ENCODE measurements at regions not wholly inside any gene's neighbourhood (a gene's known extent, or its start where the extent isn't known, plus 50 kb on each side); places are given as distances from the start of the nearest gene placed in this dataset.

DNA sequence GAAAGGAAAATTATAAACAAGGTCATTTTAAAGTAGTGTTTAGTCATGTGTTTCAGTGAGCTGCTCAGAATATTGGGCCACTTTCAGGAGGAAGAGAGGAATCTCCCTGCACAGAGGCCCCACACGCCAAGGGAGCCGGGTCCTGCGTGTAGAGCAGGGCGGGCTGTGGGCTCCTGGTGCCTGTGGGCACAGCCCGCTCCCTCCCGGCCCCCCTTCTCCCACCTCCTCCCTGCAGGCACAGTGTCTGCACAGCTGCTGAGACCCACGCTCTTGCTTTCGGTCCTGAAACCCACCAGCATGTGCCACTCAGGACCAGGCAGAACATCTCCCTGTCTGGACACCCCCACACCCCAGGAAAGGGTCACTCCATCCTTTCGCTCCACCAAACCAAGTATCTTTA, 167.6 kb upstream of the SALL3 start:
- intact Hi-C loops (cut with micrococcal nuclease; ENCODE audit: unreplicated experiment) = no loop called here
- DNase-seq (ENCODE audit: low spot score) = no peak
- no peaks in the 10 kb centered on the region for H3K36me3 ChIP-seq (ENCODE audit: insufficient read depth, low read length)
- H3K79me2 ChIP-seq (ENCODE audit: insufficient read depth, low read depth, low read length) = no peaks in the 10 kb centered on the region
- CTCF ChIA-PET (ENCODE audit: unreplicated experiment) = no interaction called here
- H2AFZ ChIP-seq (ENCODE audit: low read length) = no peak overlapping the region
- H3K4me1 ChIP-seq (ENCODE audit: insufficient read depth, low read length, poor library complexity, severe bottlenecking) = no peaks in the 10 kb centered on the region
- H3K9me3 ChIP-seq (ENCODE audit: low read length) = no peaks in the 10 kb centered on the region
- H4K20me1 ChIP-seq (ENCODE audit: insufficient read depth, low read length) = no peaks in the 10 kb centered on the region
- H3K27ac ChIP-seq (ENCODE audit: low read depth, low read length, poor library complexity, severe bottlenecking) = no peak overlapping the region
- TF ChIP-seq, protein P1, sequence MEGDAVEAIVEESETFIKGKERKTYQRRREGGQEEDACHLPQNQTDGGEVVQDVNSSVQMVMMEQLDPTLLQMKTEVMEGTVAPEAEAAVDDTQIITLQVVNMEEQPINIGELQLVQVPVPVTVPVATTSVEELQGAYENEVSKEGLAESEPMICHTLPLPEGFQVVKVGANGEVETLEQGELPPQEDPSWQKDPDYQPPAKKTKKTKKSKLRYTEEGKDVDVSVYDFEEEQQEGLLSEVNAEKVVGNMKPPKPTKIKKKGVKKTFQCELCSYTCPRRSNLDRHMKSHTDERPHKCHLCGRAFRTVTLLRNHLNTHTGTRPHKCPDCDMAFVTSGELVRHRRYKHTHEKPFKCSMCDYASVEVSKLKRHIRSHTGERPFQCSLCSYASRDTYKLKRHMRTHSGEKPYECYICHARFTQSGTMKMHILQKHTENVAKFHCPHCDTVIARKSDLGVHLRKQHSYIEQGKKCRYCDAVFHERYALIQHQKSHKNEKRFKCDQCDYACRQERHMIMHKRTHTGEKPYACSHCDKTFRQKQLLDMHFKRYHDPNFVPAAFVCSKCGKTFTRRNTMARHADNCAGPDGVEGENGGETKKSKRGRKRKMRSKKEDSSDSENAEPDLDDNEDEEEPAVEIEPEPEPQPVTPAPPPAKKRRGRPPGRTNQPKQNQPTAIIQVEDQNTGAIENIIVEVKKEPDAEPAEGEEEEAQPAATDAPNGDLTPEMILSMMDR (conservative IDR thresholded peaks at IDR 0.05; ENCODE audit: low read length) = no peak
- TF ChIP-seq EZH2phosphoT487 (IDR thresholded peaks at IDR 0.05; ENCODE audit: borderline replicate concordance, low read depth, low read length) = no peak
- no TSS peak for BruUV-seq (replicated peaks)
- no peak overlapping the region for H3K4me3 ChIP-seq (ENCODE audit: low read depth, low read length, poor library complexity, severe bottlenecking)
- no peak overlapping the region for H3K4me2 ChIP-seq (ENCODE audit: low read length)
- H3K9me2 ChIP-seq (ENCODE audit: insufficient read depth, low read length) = no peaks in the 10 kb centered on the region
- POLR2A ChIA-PET = no interaction called here

DNA sequence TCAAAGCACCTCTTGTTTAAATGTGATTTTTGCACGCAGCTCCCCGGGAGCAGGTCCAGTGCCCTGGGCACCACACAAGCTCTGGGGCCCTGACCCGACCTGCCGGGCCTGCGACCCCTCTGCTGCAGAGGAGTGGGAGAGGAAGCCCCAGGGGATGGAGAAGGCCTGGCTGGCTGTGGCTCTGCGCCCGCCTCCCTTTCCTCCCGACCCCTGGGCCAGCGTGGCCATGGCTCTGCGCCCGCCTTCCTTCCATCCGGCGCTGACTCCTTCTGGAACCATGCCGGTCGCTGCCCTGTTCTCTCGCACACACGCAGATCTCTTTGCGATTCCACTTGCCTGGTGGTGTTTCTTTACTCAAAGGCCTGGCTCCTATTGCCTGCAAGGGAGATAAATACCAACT, 166.5 kb upstream of the SALL3 start:
- Histone ChIP-seq H3K4me3 (ENCODE audit: low read depth, low read length, poor library complexity, severe bottlenecking) (no peak overlapping the region), H3K9me3 (ENCODE audit: low read length) (no peaks in the 10 kb centered on the region), H3K4me1 (ENCODE audit: insufficient read depth, low read length, poor library complexity, severe bottlenecking) (no peaks in the 10 kb centered on the region), H3K79me2 (ENCODE audit: insufficient read depth, low read depth, low read length) (no peaks in the 10 kb centered on the region), H2AFZ (ENCODE audit: low read length) (no peak overlapping the region), H3K36me3 (ENCODE audit: insufficient read depth, low read length) (no peaks in the 10 kb centered on the region), H3K9me2 (ENCODE audit: insufficient read depth, low read length) (no peaks in the 10 kb centered on the region), H3K27ac (ENCODE audit: low read depth, low read length, poor library complexity, severe bottlenecking) (no peak overlapping the region), H3K4me2 (ENCODE audit: low read length) (no peak overlapping the region), H4K20me1 (ENCODE audit: insufficient read depth, low read length) (no peaks in the 10 kb centered on the region)
- TF ChIP-seq, protein P1 (conservative IDR thresholded peaks at IDR 0.05; ENCODE audit: low read length) = no peak
- no peak for TF ChIP-seq EZH2phosphoT487 (IDR thresholded peaks at IDR 0.05; ENCODE audit: borderline replicate concordance, low read depth, low read length)
- no TSS peak for BruUV-seq (replicated peaks)
- DNase-seq (ENCODE audit: low spot score) = no peak
- intact Hi-C loops (cut with micrococcal nuclease; ENCODE audit: unreplicated experiment) = no loop called here
- ChIA-PET POLR2A (no interaction called here), CTCF (ENCODE audit: unreplicated experiment) (no interaction called here)

DNA sequence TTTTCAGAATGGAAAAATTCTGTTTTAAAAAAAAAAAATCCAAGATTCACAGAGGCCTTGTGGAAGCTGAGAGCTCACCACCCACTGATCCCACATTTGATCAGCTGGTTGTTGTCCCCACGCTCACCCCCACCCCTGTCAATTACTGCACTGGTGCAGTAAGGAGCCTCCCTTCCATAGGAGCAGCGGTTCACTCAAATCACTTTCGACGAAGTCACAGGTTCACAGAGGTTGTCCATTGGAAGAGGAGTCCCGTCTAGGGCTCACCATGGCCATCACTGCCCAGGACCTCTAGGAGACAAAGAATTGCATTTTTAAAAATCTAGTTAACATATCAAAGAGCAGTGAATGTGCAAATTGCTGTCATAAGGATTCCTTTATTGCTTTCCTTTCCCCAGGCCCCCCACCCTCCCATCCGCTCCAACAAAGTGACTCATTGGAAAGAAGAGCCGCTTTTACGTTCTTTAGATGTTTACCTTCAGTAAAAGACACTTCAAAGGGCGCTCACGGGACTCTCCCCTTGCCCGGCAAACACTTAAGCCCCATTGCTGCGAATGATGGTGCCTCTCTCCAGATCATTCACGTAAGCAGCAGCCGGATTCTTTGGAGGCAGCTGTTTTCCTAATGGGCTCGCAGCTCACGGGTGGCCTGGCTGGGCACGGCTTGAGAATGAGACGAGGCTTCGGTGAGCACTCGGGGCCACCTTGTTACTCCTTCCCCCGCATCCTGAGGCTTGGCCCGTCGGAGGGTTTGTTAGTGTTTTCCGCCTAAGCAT, 165.5 kb upstream of the SALL3 start:
- ChIA-PET CTCF (ENCODE audit: unreplicated experiment) (no interaction called here), POLR2A (no interaction called here)
- H3K4me1 ChIP-seq (ENCODE audit: insufficient read depth, low read length, poor library complexity, severe bottlenecking) = no peaks in the 10 kb centered on the region
- no TSS peak for BruUV-seq (replicated peaks)
- intact Hi-C loops (cut with micrococcal nuclease; ENCODE audit: unreplicated experiment) = no loop called here
- no peak overlapping the region for H3K4me3 ChIP-seq (ENCODE audit: low read depth, low read length, poor library complexity, severe bottlenecking)
- DNase-seq (ENCODE audit: low spot score) = no peak
- H3K36me3 ChIP-seq (ENCODE audit: insufficient read depth, low read length) = no peaks in the 10 kb centered on the region
- no peaks in the 10 kb centered on the region for H4K20me1 ChIP-seq (ENCODE audit: insufficient read depth, low read length)
- TF ChIP-seq, protein P1 (conservative IDR thresholded peaks at IDR 0.05; ENCODE audit: low read length) = no peak
- TF ChIP-seq EZH2phosphoT487 (IDR thresholded peaks at IDR 0.05; ENCODE audit: borderline replicate concordance, low read depth, low read length) = no peak
- no peak overlapping the region for H2AFZ ChIP-seq (ENCODE audit: low read length)
- no peaks in the 10 kb centered on the region for H3K79me2 ChIP-seq (ENCODE audit: insufficient read depth, low read depth, low read length)
- H3K4me2 ChIP-seq (ENCODE audit: low read length) = no peak overlapping the region
- no peaks in the 10 kb centered on the region for H3K9me2 ChIP-seq (ENCODE audit: insufficient read depth, low read length)
- H3K9me3 ChIP-seq (ENCODE audit: low read length) = no peaks in the 10 kb centered on the region
- H3K27ac ChIP-seq (ENCODE audit: low read depth, low read length, poor library complexity, severe bottlenecking) = no peak overlapping the region
